AG04449 (cell line): ENCODE measurements at regions not wholly inside any gene's neighbourhood (a gene's known extent, or its start where the extent isn't known, plus 50 kb on each side); places are given as distances from the start of the nearest gene placed in this dataset.

Experiments
- CTCF ChIA-PET: fragments of 350-600 bp; formaldehyde crosslinking; extraction: SDS; loops from one replicate; lab custom pipeline; 2021; ENCODE audit warnings: antibody characterized with exemption; lab: Yijun Ruan, JAX
- POLR2A ChIA-PET: fragments of 400-600, 350-600 bp; formaldehyde crosslinking; extraction: SDS; loops from one replicate; lab custom pipeline; 2020; ENCODE audit warnings: antibody characterized with exemption, inconsistent platforms; lab: Yijun Ruan, JAX
- DNase-seq: peaks from one replicate; pipeline ENCODE4 v3.0.0-alpha.2; 2010; ENCODE audit warnings: low read depth, low spot score
- H3K4me3 ChIP-seq: 2 replicates; pipeline ENCODE4 v1.5.1; 2011; ENCODE audit warnings: low read depth, mild to moderate bottlenecking, control low read depth, low read length
- CTCF ChIP-seq: IDR thresholded peaks from one replicate; pipeline ENCODE4 v1.5.1; 2011; ENCODE audit warnings: mild to moderate bottlenecking, moderate library complexity, low read length, control low read depth, inconsistent platforms; ENCODE audit not compliant: insufficient read depth; ENCODE audit errors: missing control alignments

DNA sequence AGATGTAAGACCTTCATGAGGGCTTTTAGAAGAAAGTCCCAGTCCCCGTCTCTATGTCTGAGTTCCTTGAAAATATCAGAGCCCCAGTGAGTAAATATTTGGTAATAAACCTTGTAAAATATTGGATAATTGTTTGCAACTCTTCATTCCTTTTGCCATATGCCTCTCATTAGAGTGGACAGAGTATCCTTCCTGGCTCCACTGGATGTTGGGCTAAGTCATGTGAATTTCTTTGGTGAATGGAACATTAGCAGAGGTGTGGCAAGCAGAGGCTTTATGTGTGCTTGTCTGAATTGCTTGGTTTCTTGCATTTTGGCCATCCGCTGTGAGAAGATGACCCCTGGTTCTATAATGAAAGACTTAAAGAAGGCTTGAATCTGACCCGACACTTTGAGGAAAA, 490.3 kb downstream of the METTL15 start:
- ChIA-PET POLR2A (no interaction called here), CTCF (no interaction called here)

DNA sequence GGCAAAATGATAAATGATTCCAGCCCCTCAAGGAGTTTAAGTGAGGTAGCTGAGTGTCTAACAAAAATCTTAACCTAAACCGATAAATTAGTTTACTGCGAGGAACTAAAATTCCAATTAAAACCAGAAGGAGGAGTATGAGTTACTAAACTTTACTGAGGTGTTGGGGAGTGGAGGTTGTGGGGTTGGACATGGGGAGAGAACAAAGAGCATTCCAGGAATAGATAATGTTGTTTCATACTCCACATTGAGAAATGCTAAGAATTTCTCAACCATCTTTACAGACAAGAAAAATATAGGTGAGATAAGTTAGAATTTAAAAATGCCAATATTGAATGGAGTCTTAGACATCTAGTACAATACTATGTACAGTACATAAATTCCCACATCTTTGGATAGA, 488.6 kb downstream of the METTL15 start:
- no peak for TF ChIP-seq CTCF
- POLR2A ChIA-PET = no interaction called here
- CTCF ChIA-PET = interaction anchor here (1.1 kb wide), 1 partner anchor 10 kb away, joined by 3 read pairs; no protein-coding TSS in a partner anchor
- H3K4me3 ChIP-seq = no peak overlapping the region
- no peak for DNase-seq

More for the DNA sequence above, 490.3 kb downstream of the METTL15 start:
- TF ChIP-seq CTCF = no peak
- no peak overlapping the region for H3K4me3 ChIP-seq
- no peak for DNase-seq

GRCh38 chr11:28592141-28592540, 484.0 kb downstream of the METTL15 start:
- H3K4me3 ChIP-seq = no peak overlapping the region
- ChIA-PET CTCF (interaction anchor here (0.6 to 1.2 kb wide), 2 partner anchors 20 to 62 kb away, joined by 3 to 4 read pairs; no protein-coding TSS in a partner anchor), POLR2A (no interaction called here)
- no peak for TF ChIP-seq CTCF
- DNase-seq = no peak

DNA sequence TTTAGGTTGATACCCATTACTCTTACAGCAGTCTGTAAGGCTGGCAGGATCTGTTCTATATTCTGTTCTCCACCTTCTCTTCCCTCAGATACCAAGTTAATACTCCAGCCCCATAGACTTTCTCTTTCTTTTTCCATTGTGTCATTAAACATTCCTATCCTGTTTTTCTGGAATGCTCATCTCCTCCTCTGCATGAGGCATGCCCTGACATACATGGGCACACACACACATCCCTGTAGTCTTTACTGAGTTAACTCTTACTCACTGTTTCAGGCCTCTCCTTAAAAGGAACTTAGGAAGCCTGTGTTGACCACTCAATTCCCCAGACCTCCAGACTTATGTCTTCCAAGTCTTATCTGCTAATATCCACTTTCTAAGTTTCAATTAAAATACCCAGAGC, 476.8 kb downstream of the METTL15 start:
- DNase-seq = peak; percentile 38
- TF ChIP-seq CTCF = no peak
- CTCF ChIA-PET = interaction anchor here (1.0 kb wide), 1 partner anchor 10 kb away, joined by 4 read pairs; no protein-coding TSS in a partner anchor
- POLR2A ChIA-PET = no interaction called here
- no peak overlapping the region for H3K4me3 ChIP-seq

- CTCF ChIA-PET = no interaction called here
- POLR2A ChIA-PET = no interaction called here
- no peak for DNase-seq
- no peak for TF ChIP-seq CTCF
- H3K4me3 ChIP-seq = no peak overlapping the region
Observed at GRCh38 chr11:28582506-28582905, 474.3 kb downstream of the METTL15 start.

DNA sequence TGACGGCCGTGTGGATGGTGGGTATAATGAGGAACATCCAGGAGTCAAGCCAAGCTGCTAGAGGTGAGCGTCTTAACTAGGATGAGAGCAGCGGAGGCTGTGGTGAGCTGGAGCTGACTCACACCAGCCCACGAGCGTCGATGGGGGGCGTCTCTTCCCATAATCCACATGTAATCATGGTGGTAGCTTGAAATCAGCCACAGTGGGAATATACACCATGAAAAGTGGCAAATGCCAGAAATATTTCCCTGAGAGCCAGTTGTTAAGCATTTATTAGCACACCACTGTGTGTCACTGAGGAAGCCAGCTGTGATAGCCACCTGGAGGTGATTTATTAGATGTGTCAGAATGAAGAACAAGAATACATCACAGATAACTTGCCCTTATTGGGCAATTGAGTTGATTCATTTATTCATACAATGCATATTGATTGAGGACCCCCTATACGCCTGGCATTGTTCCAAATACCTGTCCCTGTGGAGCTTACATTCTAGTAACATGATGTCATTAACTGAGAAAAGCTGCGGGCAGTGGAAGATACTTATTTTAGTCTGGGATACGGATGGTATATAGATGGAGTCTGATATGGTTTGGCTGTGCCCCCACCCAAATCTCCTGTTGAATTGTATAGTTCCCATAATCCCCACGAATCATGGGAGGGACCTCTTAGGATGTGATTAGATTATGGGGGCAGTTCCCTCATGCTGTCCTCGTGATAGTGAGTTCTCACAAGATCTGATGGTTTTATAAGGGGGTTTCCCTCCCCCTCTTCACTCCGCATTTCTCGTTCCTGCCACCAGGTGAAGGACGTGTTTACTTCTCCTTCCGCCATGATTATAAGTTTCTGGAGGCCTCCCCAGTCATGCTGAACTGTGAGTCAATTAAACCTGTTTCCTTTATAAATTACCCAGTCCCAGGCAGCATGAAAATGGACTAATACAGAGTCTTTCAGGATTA, 473.4 kb downstream of the METTL15 start:
- DNase-seq = peak; percentile 12
- CTCF ChIA-PET = interaction anchor here (1.3 kb wide), 1 partner anchor 865 kb away, joined by 3 read pairs; no protein-coding TSS in a partner anchor
- no peak overlapping the region for H3K4me3 ChIP-seq
- TF ChIP-seq CTCF = no peak
- POLR2A ChIA-PET = no interaction called here
